ENCODE measurements at regions not wholly inside any gene's neighbourhood (a gene's known extent, or its start where the extent isn't known, plus 50 kb on each side); places are given as distances from the start of the nearest gene placed in this dataset.

DNA sequence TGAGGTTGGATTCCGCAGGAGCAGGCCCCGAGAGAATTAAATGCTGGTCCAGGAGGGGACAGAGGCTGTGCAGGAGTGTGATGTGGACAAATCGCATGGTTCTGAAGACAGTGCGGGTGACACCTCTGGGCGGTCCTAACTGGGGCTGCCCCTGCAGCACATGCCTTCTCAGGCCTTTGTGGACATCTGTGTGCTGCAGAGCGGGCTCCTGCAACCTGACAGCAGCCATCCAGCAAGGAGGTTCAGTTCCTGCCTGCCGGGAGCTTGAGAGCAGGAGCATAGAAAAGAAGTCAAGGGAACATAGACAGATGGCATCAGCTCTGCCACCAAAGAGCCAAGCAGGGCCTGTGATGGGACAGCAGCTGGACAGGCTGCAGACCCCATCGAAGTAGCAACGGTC lies 135.9 kb upstream of the PPP2R2D start:
- TF ChIP-seq, protein P1, sequence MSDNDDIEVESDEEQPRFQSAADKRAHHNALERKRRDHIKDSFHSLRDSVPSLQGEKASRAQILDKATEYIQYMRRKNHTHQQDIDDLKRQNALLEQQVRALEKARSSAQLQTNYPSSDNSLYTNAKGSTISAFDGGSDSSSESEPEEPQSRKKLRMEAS (IDR thresholded peaks at IDR 0.05; ENCODE audit: low read depth, low read length) = no peak
- no peak for TF ChIP-seq CTCF (IDR thresholded peaks at IDR 0.05; ENCODE audit: low read depth, low read length)

Measured in NB4 (cell line).